ENCODE measurements at regions not wholly inside any gene's neighbourhood (a gene's known extent, or its start where the extent isn't known, plus 50 kb on each side); places are given as distances from the start of the nearest gene placed in this dataset.

DNA sequence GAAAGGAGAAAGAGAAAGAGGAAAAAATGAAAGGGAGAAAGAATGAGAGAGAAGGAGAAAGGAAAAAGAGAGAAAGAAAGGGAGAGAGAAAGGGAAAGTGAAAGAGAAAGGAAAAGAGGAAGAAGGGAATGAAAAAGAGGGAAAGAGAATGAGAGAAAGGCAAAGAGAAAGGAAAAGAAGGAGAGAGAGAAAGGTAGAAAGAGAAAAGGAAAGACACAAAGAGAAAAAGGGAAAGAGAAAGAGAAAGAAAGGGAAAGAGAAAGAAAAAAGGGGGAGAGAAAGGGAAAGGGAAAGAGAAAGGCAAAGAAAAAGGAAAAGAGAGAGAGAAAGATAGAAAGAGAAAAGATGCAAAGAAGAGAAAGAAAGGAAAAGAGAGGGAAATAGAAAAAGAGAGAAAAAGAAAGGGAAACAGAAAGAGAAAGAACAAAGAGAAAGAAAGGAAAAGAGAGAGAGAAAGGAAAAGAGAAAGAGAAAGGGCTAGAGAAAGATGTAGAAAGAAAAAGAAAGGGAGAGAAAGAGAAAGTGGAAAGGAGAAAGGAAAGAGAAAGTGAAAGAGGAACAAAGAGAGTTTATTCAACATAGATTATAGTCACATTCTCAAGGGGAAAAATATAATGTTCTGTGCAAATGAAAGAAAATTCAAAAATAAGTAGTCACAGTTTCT lies 165.2 kb downstream of the TMEM38B start (continued):
- TF ChIP-seq, protein P1, sequence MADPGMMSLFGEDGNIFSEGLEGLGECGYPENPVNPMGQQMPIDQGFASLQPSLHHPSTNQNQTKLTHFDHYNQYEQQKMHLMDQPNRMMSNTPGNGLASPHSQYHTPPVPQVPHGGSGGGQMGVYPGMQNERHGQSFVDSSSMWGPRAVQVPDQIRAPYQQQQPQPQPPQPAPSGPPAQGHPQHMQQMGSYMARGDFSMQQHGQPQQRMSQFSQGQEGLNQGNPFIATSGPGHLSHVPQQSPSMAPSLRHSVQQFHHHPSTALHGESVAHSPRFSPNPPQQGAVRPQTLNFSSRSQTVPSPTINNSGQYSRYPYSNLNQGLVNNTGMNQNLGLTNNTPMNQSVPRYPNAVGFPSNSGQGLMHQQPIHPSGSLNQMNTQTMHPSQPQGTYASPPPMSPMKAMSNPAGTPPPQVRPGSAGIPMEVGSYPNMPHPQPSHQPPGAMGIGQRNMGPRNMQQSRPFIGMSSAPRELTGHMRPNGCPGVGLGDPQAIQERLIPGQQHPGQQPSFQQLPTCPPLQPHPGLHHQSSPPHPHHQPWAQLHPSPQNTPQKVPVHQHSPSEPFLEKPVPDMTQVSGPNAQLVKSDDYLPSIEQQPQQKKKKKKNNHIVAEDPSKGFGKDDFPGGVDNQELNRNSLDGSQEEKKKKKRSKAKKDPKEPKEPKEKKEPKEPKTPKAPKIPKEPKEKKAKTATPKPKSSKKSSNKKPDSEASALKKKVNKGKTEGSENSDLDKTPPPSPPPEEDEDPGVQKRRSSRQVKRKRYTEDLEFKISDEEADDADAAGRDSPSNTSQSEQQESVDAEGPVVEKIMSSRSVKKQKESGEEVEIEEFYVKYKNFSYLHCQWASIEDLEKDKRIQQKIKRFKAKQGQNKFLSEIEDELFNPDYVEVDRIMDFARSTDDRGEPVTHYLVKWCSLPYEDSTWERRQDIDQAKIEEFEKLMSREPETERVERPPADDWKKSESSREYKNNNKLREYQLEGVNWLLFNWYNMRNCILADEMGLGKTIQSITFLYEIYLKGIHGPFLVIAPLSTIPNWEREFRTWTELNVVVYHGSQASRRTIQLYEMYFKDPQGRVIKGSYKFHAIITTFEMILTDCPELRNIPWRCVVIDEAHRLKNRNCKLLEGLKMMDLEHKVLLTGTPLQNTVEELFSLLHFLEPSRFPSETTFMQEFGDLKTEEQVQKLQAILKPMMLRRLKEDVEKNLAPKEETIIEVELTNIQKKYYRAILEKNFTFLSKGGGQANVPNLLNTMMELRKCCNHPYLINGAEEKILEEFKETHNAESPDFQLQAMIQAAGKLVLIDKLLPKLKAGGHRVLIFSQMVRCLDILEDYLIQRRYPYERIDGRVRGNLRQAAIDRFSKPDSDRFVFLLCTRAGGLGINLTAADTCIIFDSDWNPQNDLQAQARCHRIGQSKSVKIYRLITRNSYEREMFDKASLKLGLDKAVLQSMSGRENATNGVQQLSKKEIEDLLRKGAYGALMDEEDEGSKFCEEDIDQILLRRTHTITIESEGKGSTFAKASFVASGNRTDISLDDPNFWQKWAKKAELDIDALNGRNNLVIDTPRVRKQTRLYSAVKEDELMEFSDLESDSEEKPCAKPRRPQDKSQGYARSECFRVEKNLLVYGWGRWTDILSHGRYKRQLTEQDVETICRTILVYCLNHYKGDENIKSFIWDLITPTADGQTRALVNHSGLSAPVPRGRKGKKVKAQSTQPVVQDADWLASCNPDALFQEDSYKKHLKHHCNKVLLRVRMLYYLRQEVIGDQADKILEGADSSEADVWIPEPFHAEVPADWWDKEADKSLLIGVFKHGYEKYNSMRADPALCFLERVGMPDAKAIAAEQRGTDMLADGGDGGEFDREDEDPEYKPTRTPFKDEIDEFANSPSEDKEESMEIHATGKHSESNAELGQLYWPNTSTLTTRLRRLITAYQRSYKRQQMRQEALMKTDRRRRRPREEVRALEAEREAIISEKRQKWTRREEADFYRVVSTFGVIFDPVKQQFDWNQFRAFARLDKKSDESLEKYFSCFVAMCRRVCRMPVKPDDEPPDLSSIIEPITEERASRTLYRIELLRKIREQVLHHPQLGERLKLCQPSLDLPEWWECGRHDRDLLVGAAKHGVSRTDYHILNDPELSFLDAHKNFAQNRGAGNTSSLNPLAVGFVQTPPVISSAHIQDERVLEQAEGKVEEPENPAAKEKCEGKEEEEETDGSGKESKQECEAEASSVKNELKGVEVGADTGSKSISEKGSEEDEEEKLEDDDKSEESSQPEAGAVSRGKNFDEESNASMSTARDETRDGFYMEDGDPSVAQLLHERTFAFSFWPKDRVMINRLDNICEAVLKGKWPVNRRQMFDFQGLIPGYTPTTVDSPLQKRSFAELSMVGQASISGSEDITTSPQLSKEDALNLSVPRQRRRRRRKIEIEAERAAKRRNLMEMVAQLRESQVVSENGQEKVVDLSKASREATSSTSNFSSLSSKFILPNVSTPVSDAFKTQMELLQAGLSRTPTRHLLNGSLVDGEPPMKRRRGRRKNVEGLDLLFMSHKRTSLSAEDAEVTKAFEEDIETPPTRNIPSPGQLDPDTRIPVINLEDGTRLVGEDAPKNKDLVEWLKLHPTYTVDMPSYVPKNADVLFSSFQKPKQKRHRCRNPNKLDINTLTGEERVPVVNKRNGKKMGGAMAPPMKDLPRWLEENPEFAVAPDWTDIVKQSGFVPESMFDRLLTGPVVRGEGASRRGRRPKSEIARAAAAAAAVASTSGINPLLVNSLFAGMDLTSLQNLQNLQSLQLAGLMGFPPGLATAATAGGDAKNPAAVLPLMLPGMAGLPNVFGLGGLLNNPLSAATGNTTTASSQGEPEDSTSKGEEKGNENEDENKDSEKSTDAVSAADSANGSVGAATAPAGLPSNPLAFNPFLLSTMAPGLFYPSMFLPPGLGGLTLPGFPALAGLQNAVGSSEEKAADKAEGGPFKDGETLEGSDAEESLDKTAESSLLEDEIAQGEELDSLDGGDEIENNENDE (IDR thresholded peaks at IDR 0.05; ENCODE audit: insufficient replicate concordance, low read length), result no peak
- TF ChIP-seq, protein P2, sequence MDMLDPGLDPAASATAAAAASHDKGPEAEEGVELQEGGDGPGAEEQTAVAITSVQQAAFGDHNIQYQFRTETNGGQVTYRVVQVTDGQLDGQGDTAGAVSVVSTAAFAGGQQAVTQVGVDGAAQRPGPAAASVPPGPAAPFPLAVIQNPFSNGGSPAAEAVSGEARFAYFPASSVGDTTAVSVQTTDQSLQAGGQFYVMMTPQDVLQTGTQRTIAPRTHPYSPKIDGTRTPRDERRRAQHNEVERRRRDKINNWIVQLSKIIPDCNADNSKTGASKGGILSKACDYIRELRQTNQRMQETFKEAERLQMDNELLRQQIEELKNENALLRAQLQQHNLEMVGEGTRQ (IDR thresholded peaks at IDR 0.05; ENCODE audit: low read length), result no peak
- TF ChIP-seq BACH1 (IDR thresholded peaks at IDR 0.05; ENCODE audit: low read length) (no peak), JUN (IDR thresholded peaks at IDR 0.05; ENCODE audit: low read depth, low read length) (no peak), FOSL1 (IDR thresholded peaks at IDR 0.05; ENCODE audit: insufficient read depth, low read depth, low read length) (no peak), SUZ12 (IDR thresholded peaks at IDR 0.05; ENCODE audit: low read length) (no peak), MAFK (IDR thresholded peaks at IDR 0.05; ENCODE audit: low read depth, low read length) (no peak), CEBPB (IDR thresholded peaks at IDR 0.05; ENCODE audit: low read depth, low read length) (no peak), TAF7 (optimal IDR thresholded peaks at IDR 0.05; ENCODE audit: borderline replicate concordance, low read depth, low read length) (no peak)
- TF ChIP-seq, protein P3, sequence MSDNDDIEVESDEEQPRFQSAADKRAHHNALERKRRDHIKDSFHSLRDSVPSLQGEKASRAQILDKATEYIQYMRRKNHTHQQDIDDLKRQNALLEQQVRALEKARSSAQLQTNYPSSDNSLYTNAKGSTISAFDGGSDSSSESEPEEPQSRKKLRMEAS (IDR thresholded peaks at IDR 0.05), result no peak

Measured in H1 (cell line).